ENCODE measurements at regions not wholly inside any gene's neighbourhood (a gene's known extent, or its start where the extent isn't known, plus 50 kb on each side); places are given as distances from the start of the nearest gene placed in this dataset.

GRCh38 chr12:91483471-91483985 is 300.9 kb upstream of the DCN start:
- TF ChIP-seq CTCF (conservative IDR thresholded peaks at IDR 0.05; ENCODE audit: low read length) = no peak
- H3K4me3 ChIP-seq (ENCODE audit: low read length) = no peak overlapping the region
- no peak for DNase-seq (ENCODE audit: low read depth)

DNA sequence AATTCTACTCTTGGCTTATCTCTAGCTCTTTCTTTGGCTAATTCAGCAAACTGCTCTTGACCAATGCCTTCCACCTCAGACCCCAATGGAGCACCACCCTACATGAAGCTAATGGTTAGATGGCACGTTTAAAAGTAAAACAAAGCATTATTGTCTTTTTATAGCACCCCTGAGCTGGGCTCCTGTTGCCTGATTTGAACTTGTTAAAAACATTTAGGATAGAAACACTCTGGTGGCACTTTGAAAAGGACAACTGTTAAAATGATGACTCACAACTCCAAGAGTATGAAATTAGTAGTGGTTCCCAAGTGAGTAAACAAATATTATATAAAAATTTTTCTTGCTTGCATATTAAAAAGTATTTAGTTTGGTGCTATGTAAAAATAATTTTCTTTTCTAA is 299.6 kb upstream of the DCN start:
- no peak for DNase-seq (ENCODE audit: low read depth)
- TF ChIP-seq CTCF (conservative IDR thresholded peaks at IDR 0.05; ENCODE audit: low read length) = no peak
- no peak overlapping the region for H3K4me3 ChIP-seq (ENCODE audit: low read length)

- DNase-seq (ENCODE audit: low read depth) = no peak
- no peak overlapping the region for H3K4me3 ChIP-seq (ENCODE audit: low read length)
- TF ChIP-seq CTCF (conservative IDR thresholded peaks at IDR 0.05; ENCODE audit: low read length) = no peak
Observed at GRCh38 chr12:91478500-91478899, 295.9 kb upstream of the DCN start.

DNA sequence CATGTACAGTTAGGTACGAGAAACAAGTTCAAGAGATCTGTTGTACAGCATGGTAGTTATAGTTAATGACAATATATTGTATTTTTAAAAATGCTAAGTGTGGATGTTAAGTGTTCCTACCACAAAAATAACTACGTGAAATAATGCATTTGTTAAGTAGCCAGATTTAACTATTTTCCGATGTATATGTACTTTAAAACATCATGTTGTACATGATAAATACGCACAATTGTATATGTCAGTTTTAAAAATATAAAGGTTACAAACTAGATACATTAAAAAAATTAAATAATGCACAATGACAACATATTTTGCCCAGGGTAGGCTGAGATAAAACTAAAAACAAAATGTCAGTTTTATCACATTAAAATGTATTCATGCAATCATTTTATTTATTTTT is 285.1 kb upstream of the DCN start:
- no peak for DNase-seq (ENCODE audit: low read depth)
- no peak overlapping the region for H3K4me3 ChIP-seq (ENCODE audit: low read length)
- TF ChIP-seq CTCF (conservative IDR thresholded peaks at IDR 0.05; ENCODE audit: low read length) = no peak

DNA sequence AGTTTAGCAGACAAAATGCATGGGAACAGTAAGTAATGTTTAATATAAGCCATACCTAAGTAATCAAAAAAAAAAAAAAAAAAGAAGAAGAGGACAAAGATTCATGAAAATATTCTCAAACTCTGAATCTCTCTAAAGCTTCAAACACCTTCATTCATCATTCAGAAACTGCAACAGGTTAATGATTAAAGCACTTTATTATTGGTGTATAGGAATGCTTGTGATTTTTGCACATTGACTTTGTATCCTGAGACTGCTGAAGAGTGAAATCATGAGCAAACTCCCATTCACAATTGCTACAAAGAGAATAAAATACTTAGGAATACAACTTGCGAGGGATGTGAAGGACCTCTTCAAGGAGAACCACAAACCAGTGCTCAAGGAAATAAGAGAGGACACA is 278.4 kb upstream of the DCN start:
- no peak for DNase-seq (ENCODE audit: low read depth)
- TF ChIP-seq CTCF (conservative IDR thresholded peaks at IDR 0.05; ENCODE audit: low read length) = no peak
- H3K4me3 ChIP-seq (ENCODE audit: low read length) = no peak overlapping the region

GRCh38 chr12:91460469-91460868 is 277.9 kb upstream of the DCN start:
- TF ChIP-seq CTCF (conservative IDR thresholded peaks at IDR 0.05; ENCODE audit: low read length) = no peak
- DNase-seq (ENCODE audit: low read depth) = no peak
- no peak overlapping the region for H3K4me3 ChIP-seq (ENCODE audit: low read length)

- TF ChIP-seq CTCF (conservative IDR thresholded peaks at IDR 0.05; ENCODE audit: low read length) = no peak
- H3K4me3 ChIP-seq (ENCODE audit: low read length) = no peak overlapping the region
- DNase-seq (ENCODE audit: low read depth) = no peak
Observed at GRCh38 chr12:91455321-91455720, 272.7 kb upstream of the DCN start.

All from AG10803 (cell line).